Sigmoid colon (tissue), 6 donors: ENCODE measurements at regions not wholly inside any gene's neighbourhood (a gene's known extent, or its start where the extent isn't known, plus 50 kb on each side); places are given as distances from the start of the nearest gene placed in this dataset.
"Not testable (repeated sequence)": the region's sequence is repeated elsewhere in the genome, so short reads cannot be mapped to it uniquely, and the experiment has no call there.

ENCODE experiments used
- DNase-seq: peaks from one replicate; pipeline ENCODE4 v3.0.0-alpha.2; 2019
- H3K27ac ChIP-seq, 4 donors: fragments of 200-600 bp; sonication (generic); one replicate each; pipeline ENCODE4 v1.5.1; 2016 to 2019; ENCODE audit warnings: mild to moderate bottlenecking in 1 of 4
- H3K27me3 ChIP-seq, 3 donors: fragments of 200-600 bp; sonication (generic); one replicate each; pipeline ENCODE4 v1.5.1; 2019; ENCODE audit warnings: mild to moderate bottlenecking in 1 of 3
- H3K36me3 ChIP-seq, 4 donors: fragments of 200-600 bp; sonication (generic); one replicate each; pipeline ENCODE4 v1.5.1; 2016 to 2019
- H3K4me1 ChIP-seq, 4 donors: fragments of 200-600 bp; sonication (generic); one replicate each; pipeline ENCODE4 v1.5.1; 2017 to 2019
- H3K4me3 ChIP-seq, 4 donors: fragments of 200-600 bp; sonication (generic); one replicate each; pipeline ENCODE4 v1.5.1; 2017 to 2019; ENCODE audit warnings: mild to moderate bottlenecking in 2 of 4, moderate library complexity in 1 of 4
- H3K9me3 ChIP-seq, 4 donors: fragments of 200-600 bp in 3 of 4; sonication (generic) in 3 of 4; one replicate each; pipeline versions ENCODE4 v1.5.1 to v1.6.1; 2013 to 2019
- EP300 ChIP-seq, 4 donors: sonication (generic); formaldehyde crosslinking; IDR thresholded peaks; one replicate each; pipeline ENCODE4 v1.6.1; 2017; ENCODE audit warnings: antibody characterized with exemption in 4 of 4
- POLR2A ChIP-seq, 2 donors: fragments of 450-650 bp; IDR thresholded peaks; one replicate each; pipeline ENCODE4 v1.6.1; 2016; ENCODE audit warnings: antibody characterized with exemption in 2 of 2, mild to moderate bottlenecking in 2 of 2, moderate library complexity in 2 of 2
- POLR2AphosphoS5 ChIP-seq, 4 donors: sonication (generic); formaldehyde crosslinking; IDR thresholded peaks; one replicate each; pipeline ENCODE4 v1.6.1; 2017; ENCODE audit warnings: antibody characterized with exemption in 4 of 4
- WGBS, 2 donors: extraction: QIAGEN DNeasy Blood & Tissue Kit; methylation state at CpG; one replicate each; pipeline ENCODE4 v1.1.7; 2013; 5-methylcytosine and 5-hydroxymethylcytosine counted together
- intact Hi-C: fragments of 100-400 bp; cut with DNase I; formaldehyde crosslinking; loops from one replicate; pipeline ENCODE4 v1.15.1; 2023
- TF ChIP-seq, protein P1 (sequence below), 4 experiments: fragments of 450-650 bp in 3 of 4; fragments of 200-600 bp in 1 of 4; IDR thresholded peaks; one replicate each; pipeline ENCODE4 v1.5.1; 2016 to 2019; ENCODE audit warnings: antibody characterized with exemption in 4 of 4, mild to moderate bottlenecking in 3 of 4, moderate library complexity in 2 of 4
- donor health status: healthy with polysubstance abuse.
- donor health status: healthy.

- Histone ChIP-seq H3K36me3 (no peaks in the 10 kb centered on the region), H3K9me3 (peaks cover 0 to 50% (median 16%) of the 10 kb centered on the region in 4 donors), H3K4me3 (no peak overlapping the region), H3K27me3 (no peaks in the 10 kb centered on the region), H3K27ac (no peak overlapping the region), H3K4me1 (no peaks in the 10 kb centered on the region)
- intact Hi-C loops, result no loop called here
- no peak for TF ChIP-seq POLR2AphosphoS5 (IDR thresholded peaks at IDR 0.05)
- no peak for DNase-seq
- 86 to 90% methylated on average over 15 of the region's 15 CpGs for WGBS, 2 donors
Observed at GRCh38 chr2:89775885-89776284, 1084.4 kb downstream of the RPIA start.

DNA sequence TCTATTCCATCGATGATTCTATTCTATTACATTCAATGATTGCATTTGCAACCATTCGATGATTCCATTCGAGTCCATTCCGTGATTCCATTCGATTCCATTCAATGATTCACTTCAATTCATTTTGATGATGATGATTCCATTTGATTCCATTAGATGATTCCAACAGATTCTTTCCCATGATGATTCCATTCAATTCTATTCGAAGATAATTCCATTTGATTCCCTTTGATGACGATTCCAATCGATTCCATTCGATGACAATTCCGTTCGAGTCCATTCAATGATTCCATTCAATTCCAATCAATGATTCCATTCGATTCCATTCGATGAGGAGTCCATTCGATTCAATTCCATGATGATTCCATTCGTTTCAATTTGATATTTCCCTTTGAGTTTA lies 1088.8 kb downstream of the RPIA start:
- intact Hi-C loops, result no loop called here
- no peaks in the 10 kb centered on the region for H3K36me3 ChIP-seq
- no peaks in the 10 kb centered on the region for H3K27me3 ChIP-seq
- no peak overlapping the region for H3K4me3 ChIP-seq
- H3K27ac ChIP-seq, result no peak overlapping the region
- H3K4me1 ChIP-seq, result no peaks in the 10 kb centered on the region
- peaks cover 0 to 69% (median 21%) of the 10 kb centered on the region in 4 donors for H3K9me3 ChIP-seq
- DNase-seq, result no peak
- WGBS, 2 donors, result 85 to 87% methylated on average over 15 of the region's 15 CpGs
- TF ChIP-seq POLR2AphosphoS5 (IDR thresholded peaks at IDR 0.05) (no peak), EP300 (IDR thresholded peaks at IDR 0.05) (no peak), POLR2A (IDR thresholded peaks at IDR 0.05) (no peak)
- TF ChIP-seq, protein P1, sequence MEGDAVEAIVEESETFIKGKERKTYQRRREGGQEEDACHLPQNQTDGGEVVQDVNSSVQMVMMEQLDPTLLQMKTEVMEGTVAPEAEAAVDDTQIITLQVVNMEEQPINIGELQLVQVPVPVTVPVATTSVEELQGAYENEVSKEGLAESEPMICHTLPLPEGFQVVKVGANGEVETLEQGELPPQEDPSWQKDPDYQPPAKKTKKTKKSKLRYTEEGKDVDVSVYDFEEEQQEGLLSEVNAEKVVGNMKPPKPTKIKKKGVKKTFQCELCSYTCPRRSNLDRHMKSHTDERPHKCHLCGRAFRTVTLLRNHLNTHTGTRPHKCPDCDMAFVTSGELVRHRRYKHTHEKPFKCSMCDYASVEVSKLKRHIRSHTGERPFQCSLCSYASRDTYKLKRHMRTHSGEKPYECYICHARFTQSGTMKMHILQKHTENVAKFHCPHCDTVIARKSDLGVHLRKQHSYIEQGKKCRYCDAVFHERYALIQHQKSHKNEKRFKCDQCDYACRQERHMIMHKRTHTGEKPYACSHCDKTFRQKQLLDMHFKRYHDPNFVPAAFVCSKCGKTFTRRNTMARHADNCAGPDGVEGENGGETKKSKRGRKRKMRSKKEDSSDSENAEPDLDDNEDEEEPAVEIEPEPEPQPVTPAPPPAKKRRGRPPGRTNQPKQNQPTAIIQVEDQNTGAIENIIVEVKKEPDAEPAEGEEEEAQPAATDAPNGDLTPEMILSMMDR (IDR thresholded peaks at IDR 0.05), result no peak

- Histone ChIP-seq H3K4me3 (no peak overlapping the region), H3K9me3 (peaks cover 0 to 58% (median 20%) of the 10 kb centered on the region in 4 donors), H3K4me1 (no peaks in the 10 kb centered on the region), H3K27me3 (no peaks in the 10 kb centered on the region), H3K27ac (no peak overlapping the region), H3K36me3 (no peaks in the 10 kb centered on the region)
- no peak for DNase-seq
- intact Hi-C loops, result no loop called here
- WGBS, 2 donors, result 61 to 65% methylated on average over 5 of the region's 5 CpGs
- TF ChIP-seq POLR2A (IDR thresholded peaks at IDR 0.05) (no peak), POLR2AphosphoS5 (IDR thresholded peaks at IDR 0.05) (no peak)
- TF ChIP-seq, protein P1 (IDR thresholded peaks at IDR 0.05), result no peak
Observed at GRCh38 chr2:89781962-89782361, 1090.5 kb downstream of the RPIA start.

- Histone ChIP-seq H3K4me1 (no peaks in the 10 kb centered on the region), H3K4me3 (no peak overlapping the region), H3K9me3 (peaks cover 0 to 43% (median 24%) of the 10 kb centered on the region in 4 donors), H3K27me3 (no peaks in the 10 kb centered on the region), H3K27ac (no peak overlapping the region), H3K36me3 (no peaks in the 10 kb centered on the region)
- intact Hi-C loops, result no loop called here
- 89 to 91% methylated on average over 16 of the region's 16 CpGs for WGBS, 2 donors
- TF ChIP-seq, protein P1 (IDR thresholded peaks at IDR 0.05), result no peak
- no peak for TF ChIP-seq POLR2A (IDR thresholded peaks at IDR 0.05)
- TF ChIP-seq POLR2AphosphoS5 (IDR thresholded peaks at IDR 0.05), result no peak
- TF ChIP-seq EP300 (IDR thresholded peaks at IDR 0.05), result no peak
- no peak for DNase-seq
Observed at GRCh38 chr2:89784960-89785359, 1093.5 kb downstream of the RPIA start.

- H3K4me1 ChIP-seq, H3K36me3 ChIP-seq, DNase-seq, intact Hi-C loops, H3K27ac ChIP-seq, H3K4me3 ChIP-seq, H3K27me3 ChIP-seq: not testable (repeated sequence)
- peaks cover 0 to 41% (median 22%) of the 10 kb centered on the region in 4 donors for H3K9me3 ChIP-seq
- 85 to 91% methylated on average over 15 of the region's 15 CpGs for WGBS, 2 donors
Observed at GRCh38 chr2:89785528-89785927, 1094.1 kb downstream of the RPIA start.

GRCh38 chr2:89786642-89787041 lies 1095.2 kb downstream of the RPIA start:
- H3K4me1 ChIP-seq, H3K36me3 ChIP-seq, H3K27ac ChIP-seq, H3K4me3 ChIP-seq, DNase-seq, intact Hi-C loops, H3K27me3 ChIP-seq: not testable (repeated sequence)
- peaks cover 0 to 36% (median 24%) of the 10 kb centered on the region in 4 donors for H3K9me3 ChIP-seq
- WGBS, 2 donors, result 82 to 86% methylated on average over 16 of the region's 16 CpGs

- H3K9me3 ChIP-seq, result peaks cover 0 to 31% (median 20%) of the 10 kb centered on the region in 4 donors
- H3K4me3 ChIP-seq, H3K4me1 ChIP-seq, intact Hi-C loops, DNase-seq, H3K27me3 ChIP-seq, H3K27ac ChIP-seq, H3K36me3 ChIP-seq: not testable (repeated sequence)
- WGBS, 2 donors, result 86 to 93% methylated on average over 17 of the region's 17 CpGs
Observed at GRCh38 chr2:89795530-89795929, 1104.1 kb downstream of the RPIA start.
